ENCODE measurements at regions not wholly inside any gene's neighbourhood (a gene's known extent, or its start where the extent isn't known, plus 50 kb on each side); places are given as distances from the start of the nearest gene placed in this dataset.
"Not testable (repeated sequence)": the region's sequence is repeated elsewhere in the genome, so short reads cannot be mapped to it uniquely, and the experiment has no call there.

- Histone ChIP-seq H3K9me3 (ENCODE audit: low read depth, low read length, poor library complexity, severe bottlenecking) (peaks cover 8% of the 10 kb centered on the region), H3K27me3 (replicated peaks; ENCODE audit: insufficient read depth, low read depth, low read length, poor library complexity) (peaks cover 29% of the 10 kb centered on the region), H3K36me3 (ENCODE audit: insufficient read depth, low read length, poor library complexity, severe bottlenecking) (no peaks in the 10 kb centered on the region), H3K4me3 (ENCODE audit: low read depth, low read length, poor library complexity, severe bottlenecking) (no peak overlapping the region), H3K4me1 (ENCODE audit: insufficient read depth, low read length, poor library complexity, severe bottlenecking) (no peaks in the 10 kb centered on the region), H3K27ac (ENCODE audit: low read depth, low read length, poor library complexity, severe bottlenecking) (no peak overlapping the region)
- BruUV-seq (replicated peaks) = no TSS peak
- ChIA-PET CTCF (no interaction called here), POLR2A (ENCODE audit: low non-redundant PET) (no interaction called here)
- intact Hi-C loops (cut with micrococcal nuclease; ENCODE audit: unreplicated experiment) = no loop called here
- no peak for TF ChIP-seq EZH2 (IDR thresholded peaks at IDR 0.05; ENCODE audit: borderline replicate concordance, low read depth, low read length, poor library complexity, severe bottlenecking)
- TF ChIP-seq CTCF (conservative IDR thresholded peaks at IDR 0.05; ENCODE audit: low read depth, low read length) = no peak
- DNase-seq (ENCODE audit: low spot score) = no peak
Measured at GRCh38 chr1:59201341-59201740, 95.6 kb upstream of the FGGY start.

- Histone ChIP-seq H3K36me3 (ENCODE audit: insufficient read depth, low read length, poor library complexity, severe bottlenecking) (no peaks in the 10 kb centered on the region), H3K4me3 (ENCODE audit: low read depth, low read length, poor library complexity, severe bottlenecking) (no peak overlapping the region), H3K27me3 (replicated peaks; ENCODE audit: insufficient read depth, low read depth, low read length, poor library complexity) (peaks cover 22% of the 10 kb centered on the region), H3K4me1 (ENCODE audit: insufficient read depth, low read length, poor library complexity, severe bottlenecking) (no peaks in the 10 kb centered on the region), H3K9me3 (ENCODE audit: low read depth, low read length, poor library complexity, severe bottlenecking) (peaks cover 8% of the 10 kb centered on the region), H3K27ac (ENCODE audit: low read depth, low read length, poor library complexity, severe bottlenecking) (no peak overlapping the region)
- no peak for DNase-seq (ENCODE audit: low spot score)
- intact Hi-C loops (cut with micrococcal nuclease; ENCODE audit: unreplicated experiment) = no loop called here
- no peak for TF ChIP-seq EZH2 (IDR thresholded peaks at IDR 0.05; ENCODE audit: borderline replicate concordance, low read depth, low read length, poor library complexity, severe bottlenecking)
- TF ChIP-seq CTCF (conservative IDR thresholded peaks at IDR 0.05; ENCODE audit: low read depth, low read length) = no peak
- CTCF ChIA-PET = no interaction called here
- BruUV-seq (replicated peaks) = no TSS peak
- POLR2A ChIA-PET (ENCODE audit: low non-redundant PET) = no interaction called here
Measured at GRCh38 chr1:59202455-59202854, 94.4 kb upstream of the FGGY start.

GRCh38 chr1:59204001-59204400 is 92.9 kb upstream of the FGGY start:
- POLR2A ChIA-PET (ENCODE audit: low non-redundant PET) = no interaction called here
- H3K9me3 ChIP-seq (ENCODE audit: low read depth, low read length, poor library complexity, severe bottlenecking) = peaks cover 8% of the 10 kb centered on the region
- DNase-seq (ENCODE audit: low spot score) = no peak
- TF ChIP-seq CTCF (conservative IDR thresholded peaks at IDR 0.05; ENCODE audit: low read depth, low read length) (no peak), EZH2 (IDR thresholded peaks at IDR 0.05; ENCODE audit: borderline replicate concordance, low read depth, low read length, poor library complexity, severe bottlenecking) (no peak)
- CTCF ChIA-PET = no interaction called here
- no peak overlapping the region for H3K27ac ChIP-seq (ENCODE audit: low read depth, low read length, poor library complexity, severe bottlenecking)
- peaks cover 18% of the 10 kb centered on the region for H3K27me3 ChIP-seq (replicated peaks; ENCODE audit: insufficient read depth, low read depth, low read length, poor library complexity)
- intact Hi-C loops (cut with micrococcal nuclease; ENCODE audit: unreplicated experiment) = no loop called here
- H3K4me1 ChIP-seq (ENCODE audit: insufficient read depth, low read length, poor library complexity, severe bottlenecking) = no peaks in the 10 kb centered on the region
- no TSS peak for BruUV-seq (replicated peaks)
- H3K4me3 ChIP-seq (ENCODE audit: low read depth, low read length, poor library complexity, severe bottlenecking) = no peak overlapping the region
- no peaks in the 10 kb centered on the region for H3K36me3 ChIP-seq (ENCODE audit: insufficient read depth, low read length, poor library complexity, severe bottlenecking)

- DNase-seq (ENCODE audit: low spot score); POLR2A ChIA-PET (ENCODE audit: low non-redundant PET); BruUV-seq (replicated peaks); H3K36me3 ChIP-seq (ENCODE audit: insufficient read depth, low read length, poor library complexity, severe bottlenecking); intact Hi-C loops (cut with micrococcal nuclease; ENCODE audit: unreplicated experiment); H3K4me3 ChIP-seq (ENCODE audit: low read depth, low read length, poor library complexity, severe bottlenecking); CTCF ChIA-PET; H3K4me1 ChIP-seq (ENCODE audit: insufficient read depth, low read length, poor library complexity, severe bottlenecking); H3K27ac ChIP-seq (ENCODE audit: low read depth, low read length, poor library complexity, severe bottlenecking); H3K9me3 ChIP-seq (ENCODE audit: low read depth, low read length, poor library complexity, severe bottlenecking): not testable (repeated sequence)
- H3K27me3 ChIP-seq (replicated peaks; ENCODE audit: insufficient read depth, low read depth, low read length, poor library complexity) = peaks cover 12% of the 10 kb centered on the region
Measured at GRCh38 chr1:59206616-59207015, 90.3 kb upstream of the FGGY start.

- H3K27me3 ChIP-seq (replicated peaks; ENCODE audit: insufficient read depth, low read depth, low read length, poor library complexity); POLR2A ChIA-PET (ENCODE audit: low non-redundant PET); H3K27ac ChIP-seq (ENCODE audit: low read depth, low read length, poor library complexity, severe bottlenecking); DNase-seq (ENCODE audit: low spot score); BruUV-seq (replicated peaks); H3K4me3 ChIP-seq (ENCODE audit: low read depth, low read length, poor library complexity, severe bottlenecking); H3K4me1 ChIP-seq (ENCODE audit: insufficient read depth, low read length, poor library complexity, severe bottlenecking); H3K9me3 ChIP-seq (ENCODE audit: low read depth, low read length, poor library complexity, severe bottlenecking); H3K36me3 ChIP-seq (ENCODE audit: insufficient read depth, low read length, poor library complexity, severe bottlenecking); CTCF ChIA-PET; intact Hi-C loops (cut with micrococcal nuclease; ENCODE audit: unreplicated experiment): not testable (repeated sequence)
Measured at GRCh38 chr1:59210430-59210829, 86.5 kb upstream of the FGGY start.

Data from A673 (cell line).